ENCODE measurements at regions not wholly inside any gene's neighbourhood (a gene's known extent, or its start where the extent isn't known, plus 50 kb on each side); places are given as distances from the start of the nearest gene placed in this dataset.
"Not testable (repeated sequence)": the region's sequence is repeated elsewhere in the genome, so short reads cannot be mapped to it uniquely, and the experiment has no call there.

DNA sequence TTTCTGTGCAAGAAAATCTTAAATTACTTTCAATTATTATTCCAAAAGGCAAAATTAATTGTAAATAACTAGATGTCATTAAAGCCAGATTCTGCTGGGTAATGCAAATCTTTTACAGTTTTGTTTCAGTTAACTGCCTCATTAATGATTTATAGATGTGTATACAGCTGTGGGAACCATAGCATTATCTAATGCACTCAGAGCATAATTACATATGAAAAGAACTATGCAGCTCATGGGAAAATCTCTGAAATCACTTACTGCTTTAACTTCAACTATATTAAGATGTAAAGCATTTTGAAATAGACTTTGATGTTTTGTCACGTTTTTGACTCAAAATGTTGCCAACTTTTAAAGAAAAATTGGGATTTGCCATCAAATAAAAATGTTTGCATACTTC, 630.3 kb upstream of the KLHL4 start:
- DNase-seq (ENCODE audit: low spot score), result no peak
- in situ Hi-C loops (cut with HindIII; ENCODE audit: low sequenced_read_pairs), result no loop called here

DNA sequence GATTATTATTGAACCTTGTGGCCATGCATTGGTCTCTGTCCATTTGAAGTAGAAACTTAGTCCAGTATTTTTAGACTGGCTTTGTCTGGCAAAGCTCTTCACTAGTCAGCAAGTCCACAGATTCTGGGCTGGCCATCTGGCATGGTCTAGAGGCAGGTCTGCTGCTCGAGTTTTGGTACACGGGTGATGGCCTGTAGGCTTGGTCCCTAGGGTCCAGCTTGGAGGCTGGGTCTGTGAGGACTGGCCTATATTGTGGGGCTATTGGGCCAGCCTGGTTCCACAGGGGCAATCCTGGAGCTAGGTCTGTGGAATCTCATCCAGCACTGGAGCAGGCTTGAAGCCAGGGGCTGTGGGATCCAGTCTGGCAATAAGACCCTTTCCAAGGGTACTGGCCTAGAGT, 607.6 kb upstream of the KLHL4 start:
- in situ Hi-C loops (cut with HindIII; ENCODE audit: low sequenced_read_pairs), result no loop called here

DNA sequence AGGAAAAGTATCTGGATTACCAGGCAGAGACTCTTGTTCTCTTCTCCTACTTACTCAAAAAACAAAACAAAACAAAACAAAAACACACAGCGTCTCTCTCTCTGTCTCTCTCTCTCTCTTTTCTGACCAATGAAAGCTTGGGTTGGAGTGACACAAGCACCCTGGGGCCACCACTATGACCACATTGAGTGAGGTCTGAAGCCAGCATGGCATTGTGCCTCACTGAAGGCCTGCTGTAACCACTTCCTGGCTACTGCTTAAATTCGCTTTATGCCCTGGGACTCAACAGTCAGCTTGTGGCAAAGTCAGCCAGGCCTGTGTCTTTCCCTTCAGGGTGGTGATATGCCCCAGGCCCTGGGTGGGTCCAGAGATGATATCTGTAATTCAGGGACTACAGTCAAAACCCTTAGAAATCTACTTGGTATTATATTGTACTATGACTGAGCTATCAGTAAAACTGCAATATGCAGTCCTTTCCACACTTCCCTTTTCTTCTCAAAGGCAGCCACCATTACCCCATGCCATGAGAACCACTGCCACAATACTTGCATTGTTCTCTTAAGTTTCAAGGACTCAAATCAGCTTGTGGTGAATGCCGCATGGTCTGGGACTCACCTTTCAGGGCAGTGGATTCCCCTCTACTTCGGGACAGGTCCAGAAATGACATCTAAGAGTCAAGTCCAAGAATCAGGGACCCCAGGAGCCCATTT, 606.8 kb upstream of the KLHL4 start:
- in situ Hi-C loops (cut with HindIII; ENCODE audit: low sequenced_read_pairs), result no loop called here
- no peak for DNase-seq (ENCODE audit: low spot score)

More for the DNA sequence above, 607.6 kb upstream of the KLHL4 start:
- DNase-seq (ENCODE audit: low spot score), result no peak

DNA sequence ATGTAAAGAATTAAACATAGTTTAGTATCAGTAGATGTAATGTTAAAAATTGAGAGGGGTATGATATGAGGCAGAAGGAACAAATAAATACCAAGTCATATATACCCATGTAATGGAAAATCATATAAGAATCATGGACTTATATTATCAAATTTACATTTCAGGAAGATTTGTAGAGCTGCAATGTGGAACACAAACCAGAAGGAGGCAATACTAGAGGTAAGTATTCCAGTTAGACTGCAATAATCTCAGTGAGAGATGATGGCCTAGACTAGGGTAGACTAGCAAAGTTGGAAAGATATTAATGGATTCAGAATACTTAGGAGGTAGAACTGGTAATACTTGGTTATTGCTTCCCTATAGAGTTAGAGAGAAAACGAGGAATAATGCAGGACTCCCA, 603.0 kb upstream of the KLHL4 start:
- no peak for DNase-seq (ENCODE audit: low spot score)
- in situ Hi-C loops (cut with HindIII; ENCODE audit: low sequenced_read_pairs), result no loop called here

DNA sequence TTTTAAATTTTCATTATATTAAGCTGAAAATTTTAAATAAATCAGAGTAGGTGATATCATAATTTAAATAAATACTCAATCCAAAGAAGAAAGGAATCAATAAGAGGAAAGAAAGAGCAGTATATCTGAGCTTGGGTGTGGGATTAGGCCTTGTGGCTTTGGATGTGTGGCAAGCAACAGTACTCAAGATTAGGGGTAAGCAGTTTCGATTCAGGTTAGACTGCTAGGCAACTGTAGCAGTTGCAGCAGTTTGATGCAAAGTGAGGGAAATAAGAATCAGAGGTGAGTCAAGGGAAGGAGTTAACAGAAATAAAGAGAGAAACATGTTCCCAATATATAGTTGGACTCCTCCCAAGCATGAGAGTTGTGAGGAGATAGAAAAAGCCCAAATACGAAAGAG, 599.6 kb upstream of the KLHL4 start:
- in situ Hi-C loops (cut with HindIII; ENCODE audit: low sequenced_read_pairs), result no loop called here
- no peak for DNase-seq (ENCODE audit: low spot score)

DNA sequence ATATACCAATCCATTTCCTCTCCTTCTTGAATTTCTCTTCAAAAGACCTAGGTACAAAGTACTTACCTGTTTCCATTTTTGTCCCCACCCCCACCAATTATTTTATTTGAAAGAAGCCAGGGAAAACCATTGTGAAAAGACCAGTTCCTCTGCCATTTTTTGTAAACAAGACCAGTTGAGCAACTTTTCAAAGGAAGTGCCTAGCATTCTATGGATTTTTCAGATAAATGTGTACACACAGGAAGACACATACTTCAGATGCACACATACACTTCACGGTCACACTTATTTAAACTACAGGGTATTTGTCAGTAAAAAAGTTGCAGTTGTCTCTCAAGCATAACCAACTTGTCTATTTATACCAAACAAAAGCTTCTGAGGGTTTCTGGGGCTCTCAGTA, 587.2 kb upstream of the KLHL4 start:
- in situ Hi-C loops (cut with HindIII; ENCODE audit: low sequenced_read_pairs), result no loop called here
- DNase-seq (ENCODE audit: low spot score), result no peak

DNA sequence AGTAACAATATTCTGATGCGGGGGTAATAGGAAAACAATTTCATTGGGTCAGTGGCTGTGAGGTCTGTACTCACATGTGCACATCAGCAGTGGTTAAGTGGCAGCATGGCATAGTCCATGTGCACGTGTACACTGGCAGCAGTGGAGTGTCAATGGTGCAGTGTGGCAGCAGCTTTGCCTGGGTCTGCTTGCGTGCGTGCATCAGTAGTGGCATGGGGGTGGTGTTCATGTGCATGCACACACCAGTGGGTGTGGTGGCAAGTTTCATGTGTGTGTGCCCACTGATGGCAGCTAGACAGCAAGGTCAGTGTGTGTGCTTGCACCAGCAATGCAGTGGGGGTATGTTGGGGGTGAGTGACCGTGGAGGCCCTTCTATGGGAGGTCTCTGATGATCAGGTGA, 581.6 kb upstream of the KLHL4 start:
- in situ Hi-C loops (cut with HindIII; ENCODE audit: low sequenced_read_pairs), result no loop called here
- no peak for DNase-seq (ENCODE audit: low spot score)

DNA sequence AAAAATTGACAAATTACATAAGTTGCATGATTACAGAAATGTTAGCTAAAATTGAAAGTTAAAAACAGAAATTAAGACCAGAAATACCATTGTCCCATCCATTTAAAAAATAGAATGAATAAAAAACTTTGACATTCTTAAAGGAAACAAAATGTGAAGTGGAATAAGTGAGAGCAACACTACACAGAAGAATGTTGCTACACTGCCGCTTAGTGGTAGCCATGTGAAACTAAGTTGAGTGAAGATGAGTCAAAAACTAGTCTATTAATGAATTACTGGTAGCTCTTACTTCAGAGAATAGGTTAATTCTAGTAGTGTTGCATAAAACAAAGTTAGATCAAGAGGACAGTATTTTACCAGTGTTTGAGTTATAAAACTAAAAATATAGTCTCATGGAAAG, 571.0 kb upstream of the KLHL4 start:
- in situ Hi-C loops (cut with HindIII; ENCODE audit: low sequenced_read_pairs), result no loop called here

DNA sequence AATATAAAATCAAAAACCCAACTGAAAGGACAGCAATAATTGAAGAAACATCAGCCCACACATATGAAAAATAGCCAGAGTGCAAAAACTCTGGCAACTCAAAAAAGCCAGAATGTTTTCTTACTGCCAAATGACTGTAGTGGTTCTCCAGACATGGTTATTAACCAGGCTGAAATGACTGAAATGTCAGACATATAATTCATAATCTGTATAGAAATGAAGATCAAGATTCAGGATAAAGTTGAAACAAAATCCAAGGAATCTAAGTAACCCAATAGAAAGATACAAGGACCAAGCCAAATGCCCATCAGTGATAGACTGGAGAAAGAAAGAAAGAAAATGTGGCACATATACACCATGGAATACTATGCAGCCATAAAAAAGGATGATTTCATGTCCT, 553.3 kb upstream of the KLHL4 start:
- in situ Hi-C loops (cut with HindIII; ENCODE audit: low sequenced_read_pairs), result no loop called here
- no peak for DNase-seq (ENCODE audit: low spot score)

More for the DNA sequence above, 571.0 kb upstream of the KLHL4 start:
- DNase-seq (ENCODE audit: low spot score), result peak; percentile 4

DNA sequence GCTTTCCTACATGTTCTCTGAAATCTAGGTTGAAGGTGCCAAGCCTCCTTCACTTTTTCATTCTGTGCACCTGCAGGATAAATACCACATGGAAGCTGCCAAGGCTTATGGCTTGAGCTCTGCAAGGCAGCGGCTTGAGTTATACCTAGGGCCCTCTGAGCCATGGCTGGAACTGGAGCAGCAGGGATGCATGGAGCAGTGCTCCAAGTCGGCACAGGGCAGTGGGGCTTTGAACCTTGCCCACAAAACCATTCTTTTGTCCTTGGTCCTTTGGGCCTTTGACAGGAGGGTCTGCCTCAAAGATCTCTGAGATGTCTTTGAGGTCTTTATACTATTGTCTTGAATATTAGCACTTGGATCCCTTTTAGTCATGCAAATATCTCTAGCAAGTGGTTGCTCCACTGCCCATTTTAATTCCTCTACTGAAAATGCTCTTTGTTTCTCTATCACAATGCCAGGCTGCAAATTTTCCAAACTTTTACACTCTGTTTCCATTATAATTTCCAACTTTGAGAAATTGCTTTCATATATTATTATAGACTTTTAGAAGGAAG, 536.2 kb upstream of the KLHL4 start:
- in situ Hi-C loops (cut with HindIII; ENCODE audit: low sequenced_read_pairs), result no loop called here
- DNase-seq (ENCODE audit: low spot score), result no peak

DNA sequence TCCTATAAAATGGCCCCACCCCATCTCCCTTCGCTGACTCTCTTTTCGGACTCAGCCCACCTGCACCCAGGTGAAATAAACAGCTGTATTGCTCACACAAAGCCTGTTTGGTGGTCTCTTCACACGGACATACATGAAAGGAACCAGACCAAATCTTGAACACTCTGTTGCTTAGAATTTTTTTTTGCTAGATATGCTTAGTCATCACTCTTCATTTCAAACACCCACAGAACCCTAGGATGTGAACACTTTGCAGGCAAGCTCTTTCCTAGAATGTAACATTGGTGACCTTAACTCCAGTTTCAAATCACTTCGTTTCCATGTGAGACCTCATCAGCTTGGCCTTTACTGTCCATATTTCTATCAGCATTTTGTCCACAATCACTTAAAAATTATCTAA, 530.3 kb upstream of the KLHL4 start:
- in situ Hi-C loops (cut with HindIII; ENCODE audit: low sequenced_read_pairs); DNase-seq (ENCODE audit: low spot score): not testable (repeated sequence)

DNA sequence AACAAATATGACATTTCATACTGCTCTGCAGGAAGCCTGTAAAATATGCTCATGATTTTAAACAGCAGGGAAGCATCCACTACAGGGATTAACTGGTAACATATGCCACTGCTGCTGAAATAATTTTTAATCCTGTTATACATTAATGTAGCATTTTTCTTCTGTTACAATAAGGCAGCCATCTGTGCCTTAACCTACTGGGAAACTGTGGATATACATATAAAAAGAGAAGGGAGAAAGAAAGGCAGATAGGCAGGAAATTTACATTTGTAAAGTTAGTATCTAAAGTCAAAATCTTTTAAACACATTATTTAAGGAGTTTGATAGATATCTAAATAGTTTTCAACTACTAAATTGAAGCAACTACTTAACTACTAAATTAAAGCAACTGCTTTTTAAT, 514.6 kb upstream of the KLHL4 start:
- in situ Hi-C loops (cut with HindIII; ENCODE audit: low sequenced_read_pairs), result no loop called here
- no peak for DNase-seq (ENCODE audit: low spot score)

DNA sequence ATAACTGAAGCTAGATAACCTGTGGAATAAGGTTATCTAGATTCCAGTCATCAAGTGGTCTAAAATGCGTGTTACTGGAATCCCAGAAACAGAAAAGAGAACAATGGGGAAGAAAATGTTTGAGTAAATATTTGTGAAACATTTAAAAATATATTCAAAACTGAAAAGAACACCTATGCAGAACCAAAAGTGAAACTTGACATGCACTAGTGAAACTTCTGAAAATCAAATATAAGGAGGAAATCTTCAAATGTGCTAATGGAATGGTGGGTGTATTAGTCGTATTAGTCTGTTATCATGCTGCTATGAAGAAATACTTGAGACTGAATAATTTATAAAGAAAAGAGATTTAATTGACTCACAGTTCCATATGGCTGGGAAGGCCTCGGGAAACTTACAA, 512.4 kb upstream of the KLHL4 start:
- in situ Hi-C loops (cut with HindIII; ENCODE audit: low sequenced_read_pairs), result no loop called here
- DNase-seq (ENCODE audit: low spot score), result no peak

DNA sequence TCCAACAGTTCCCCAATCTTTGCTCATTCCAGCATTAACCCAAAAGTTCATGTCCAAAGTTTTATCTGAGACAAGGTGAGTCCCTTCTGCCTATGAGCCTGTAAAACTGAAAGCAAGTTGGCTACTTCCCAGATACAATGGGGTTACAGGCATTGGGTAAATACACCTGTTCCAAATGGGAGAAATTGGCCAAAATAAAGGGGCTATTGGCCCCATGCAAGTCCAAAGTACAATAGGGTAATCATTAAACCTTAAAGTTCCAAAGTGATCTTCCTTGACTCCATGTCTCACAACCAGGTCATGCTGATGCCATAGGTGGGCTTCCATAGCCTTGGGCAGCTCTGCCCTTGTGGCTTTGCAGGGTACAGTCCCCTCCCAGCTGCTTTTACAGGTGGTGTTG, 511.7 kb upstream of the KLHL4 start:
- in situ Hi-C loops (cut with HindIII; ENCODE audit: low sequenced_read_pairs), result no loop called here
- no peak for DNase-seq (ENCODE audit: low spot score)

DNA sequence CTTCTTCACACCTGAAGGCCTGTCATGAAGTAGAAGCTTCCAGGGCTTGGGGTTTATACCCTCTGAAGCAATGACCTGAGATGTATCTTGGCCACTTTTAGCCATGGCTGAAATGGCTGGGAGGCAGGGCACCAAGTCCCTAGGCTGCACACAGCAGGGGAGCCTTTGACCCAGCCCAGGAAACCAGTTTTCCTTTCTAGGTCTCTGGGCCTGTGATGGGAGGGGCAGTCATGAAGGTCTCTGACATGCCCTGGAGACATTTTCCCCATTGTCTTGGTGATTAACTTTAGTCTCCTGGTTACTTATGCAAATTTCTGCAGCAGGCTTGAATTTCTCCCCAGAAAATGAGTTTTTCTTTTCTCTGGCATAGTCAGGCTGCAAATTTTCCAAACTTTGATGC, 511.0 kb upstream of the KLHL4 start:
- in situ Hi-C loops (cut with HindIII; ENCODE audit: low sequenced_read_pairs), result no loop called here
- DNase-seq (ENCODE audit: low spot score), result no peak

DNA sequence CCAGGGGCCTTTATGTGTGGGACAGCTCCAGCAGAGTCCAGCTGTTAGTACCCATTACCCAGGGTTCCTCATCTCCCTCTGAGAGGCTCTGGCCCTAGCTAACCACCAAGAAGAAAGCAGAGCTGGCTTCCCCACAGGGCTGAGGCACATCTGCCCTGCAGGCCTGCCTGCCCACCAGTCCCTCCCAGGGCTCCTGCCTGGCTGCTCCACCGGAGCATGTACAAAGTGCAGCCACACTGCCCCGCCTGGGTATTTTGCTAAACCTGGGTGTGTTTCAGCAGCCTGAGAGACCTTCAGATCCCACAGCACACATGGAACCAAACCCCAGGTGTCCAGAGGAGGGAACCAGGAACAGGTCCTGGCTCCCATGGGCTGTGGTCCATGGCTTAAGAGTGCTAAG, 500.4 kb upstream of the KLHL4 start:
- in situ Hi-C loops (cut with HindIII; ENCODE audit: low sequenced_read_pairs), result no loop called here
- DNase-seq (ENCODE audit: low spot score), result no peak

DNA sequence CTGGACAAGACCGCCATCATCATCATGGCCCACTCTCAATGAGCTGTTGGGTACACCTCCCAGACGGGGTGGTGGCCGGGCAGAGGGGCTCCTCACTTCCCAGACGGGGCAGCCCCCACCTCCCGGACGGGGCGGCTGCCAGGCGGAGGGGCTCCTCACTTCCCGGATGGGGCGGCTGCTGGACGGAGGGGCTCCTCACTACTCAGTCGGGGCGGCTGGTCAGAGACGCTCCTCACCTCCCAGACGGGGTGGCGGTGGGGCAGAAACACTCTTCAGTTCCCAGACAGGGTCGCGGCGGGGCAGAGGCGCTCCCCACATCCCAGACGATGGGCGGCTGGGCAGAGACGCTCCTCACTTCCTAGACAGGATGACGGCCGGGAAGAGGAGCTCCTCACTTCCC, 484.5 kb upstream of the KLHL4 start:
- in situ Hi-C loops (cut with HindIII; ENCODE audit: low sequenced_read_pairs); DNase-seq (ENCODE audit: low spot score): not testable (repeated sequence)

DNA sequence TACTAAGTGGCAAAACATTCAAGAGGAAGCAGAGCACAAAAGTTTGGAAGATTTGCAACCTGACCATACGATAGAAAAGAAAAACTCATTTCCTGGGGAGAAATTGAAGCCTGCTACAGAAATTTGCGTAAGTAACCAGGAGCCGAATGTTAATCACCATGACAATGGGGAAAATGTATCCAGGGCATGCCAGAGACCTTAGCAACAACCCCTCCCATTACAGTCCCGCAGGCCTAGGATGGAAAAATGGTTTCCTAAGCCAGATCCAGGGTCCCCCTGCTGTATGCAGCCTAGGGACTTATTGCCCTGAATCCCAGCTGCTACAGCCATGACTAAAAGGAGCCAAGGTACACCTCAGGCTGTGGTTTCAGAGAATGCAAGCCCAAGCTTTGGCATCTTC, 472.2 kb upstream of the KLHL4 start:
- in situ Hi-C loops (cut with HindIII; ENCODE audit: low sequenced_read_pairs), result no loop called here
- no peak for DNase-seq (ENCODE audit: low spot score)

DNA sequence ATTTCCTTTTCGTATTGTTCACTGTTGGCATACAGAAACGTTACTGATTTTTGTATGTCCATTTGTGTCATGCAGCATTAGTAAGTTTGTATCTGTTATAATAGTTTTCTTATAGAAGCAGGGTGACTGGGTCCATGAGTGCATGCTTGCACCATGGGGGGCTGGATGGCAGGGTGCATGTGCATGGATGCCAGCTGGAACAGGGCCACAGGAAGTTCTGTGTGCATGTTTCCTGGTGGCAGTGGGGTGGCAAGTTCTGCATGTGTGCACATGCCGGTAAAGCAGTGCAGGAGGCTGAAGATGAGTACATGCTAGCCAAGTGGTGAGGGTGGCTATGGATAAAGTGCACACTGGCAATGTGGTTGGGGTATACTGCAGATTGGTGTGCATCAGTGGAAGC, 468.0 kb upstream of the KLHL4 start:
- in situ Hi-C loops (cut with HindIII; ENCODE audit: low sequenced_read_pairs), result no loop called here
- no peak for DNase-seq (ENCODE audit: low spot score)

DNA sequence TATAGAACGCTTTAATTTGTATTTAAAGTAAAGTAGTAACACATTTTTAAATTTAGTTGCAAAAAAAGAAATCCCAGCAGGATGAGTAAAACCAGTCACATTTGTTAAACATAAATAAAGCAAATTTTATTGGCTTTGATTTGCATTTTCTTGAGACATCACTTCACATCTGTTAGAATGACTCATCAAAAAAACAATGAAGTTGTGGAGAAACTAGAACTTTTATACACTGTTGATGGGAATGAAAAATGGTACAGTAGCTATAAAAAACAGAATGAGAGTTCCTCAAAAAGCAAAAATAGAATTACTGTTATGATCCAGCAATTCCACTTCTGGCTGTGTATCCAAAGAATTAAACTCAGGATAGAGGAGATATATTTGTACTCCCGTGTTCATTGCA, 454.0 kb upstream of the KLHL4 start:
- in situ Hi-C loops (cut with HindIII; ENCODE audit: low sequenced_read_pairs), result no loop called here
- no peak for DNase-seq (ENCODE audit: low spot score)

DNA sequence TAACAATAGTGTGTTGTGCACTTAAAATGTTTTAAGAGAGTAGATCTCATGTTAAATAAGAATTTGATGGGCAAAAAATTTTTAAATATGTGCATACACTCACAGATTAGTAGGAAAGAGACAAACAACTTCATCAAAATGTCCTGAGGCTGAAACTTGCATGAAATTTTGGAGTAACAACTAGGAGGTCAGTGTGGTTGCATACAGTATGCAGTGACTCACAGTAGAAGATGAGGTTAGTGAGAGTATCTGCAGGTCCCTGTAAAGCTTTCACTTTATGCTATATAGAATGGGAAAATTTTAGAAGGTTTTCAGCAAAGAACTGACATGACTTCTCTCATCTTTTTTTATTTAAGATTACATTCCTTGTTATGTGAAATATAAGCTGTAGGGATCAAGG, 453.1 kb upstream of the KLHL4 start:
- in situ Hi-C loops (cut with HindIII; ENCODE audit: low sequenced_read_pairs), result no loop called here
- no peak for DNase-seq (ENCODE audit: low spot score)
